NCI-H226 (cell line): ENCODE measurements at regions not wholly inside any gene's neighbourhood (a gene's known extent, or its start where the extent isn't known, plus 50 kb on each side); places are given as distances from the start of the nearest gene placed in this dataset.
A peak's percentile ranks its signal among the peaks of the same experiment; 100 is the strongest.
"Not testable (repeated sequence)": the region's sequence is repeated elsewhere in the genome, so short reads cannot be mapped to it uniquely, and the experiment has no call there.

Experiments
- DNase-seq: peaks from one replicate; pipeline ENCODE4 v3.0.0-alpha.2; 2015

- no peak for DNase-seq
Measured at GRCh38 chr22:36088292-36088691, 59.7 kb upstream of the RBFOX2 start.

- DNase-seq: no peak
Measured at GRCh38 chr22:36087784-36088183, 59.2 kb upstream of the RBFOX2 start.

GRCh38 chr22:36086629-36087254, 58.1 kb upstream of the RBFOX2 start:
- DNase-seq: no peak

GRCh38 chr22:36086170-36086490, 57.5 kb upstream of the RBFOX2 start:
- peak; percentile 2 for DNase-seq

- no peak for DNase-seq
Measured at GRCh38 chr22:36085476-36086169, 57.0 kb upstream of the RBFOX2 start.

GRCh38 chr22:36084717-36085116, 56.1 kb upstream of the RBFOX2 start:
- no peak for DNase-seq

GRCh38 chr22:36083056-36083455, 54.4 kb upstream of the RBFOX2 start:
- no peak for DNase-seq

DNA sequence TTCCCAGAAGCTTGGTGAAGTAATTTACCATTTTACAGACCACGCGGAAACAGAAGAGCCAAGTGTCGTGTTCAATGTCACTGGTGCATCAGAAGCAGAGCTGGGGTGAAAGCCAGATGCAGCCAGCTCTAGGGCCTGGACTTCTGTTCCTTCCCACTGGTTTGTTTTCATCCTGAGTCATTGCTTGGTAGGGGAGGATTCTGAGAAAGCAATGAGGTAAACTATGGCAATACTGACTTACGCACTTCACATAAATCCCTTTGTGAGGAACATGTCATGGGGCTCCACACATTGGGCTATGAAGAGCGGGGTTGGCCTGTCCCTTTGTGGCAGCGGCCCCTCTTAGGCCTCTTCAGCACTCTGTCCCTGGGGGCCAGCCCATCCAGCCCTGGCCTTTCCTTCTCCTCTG, 52.4 kb upstream of the RBFOX2 start:
- peak; percentile 11 for DNase-seq

- not testable (repeated sequence) for DNase-seq
Measured at GRCh38 chr22:36080281-36080680, 51.7 kb upstream of the RBFOX2 start.

- DNase-seq: no peak
Measured at GRCh38 chr22:36079041-36079440, 50.4 kb upstream of the RBFOX2 start.
